ENCODE measurements at regions not wholly inside any gene's neighbourhood (a gene's known extent, or its start where the extent isn't known, plus 50 kb on each side); places are given as distances from the start of the nearest gene placed in this dataset.

DNA sequence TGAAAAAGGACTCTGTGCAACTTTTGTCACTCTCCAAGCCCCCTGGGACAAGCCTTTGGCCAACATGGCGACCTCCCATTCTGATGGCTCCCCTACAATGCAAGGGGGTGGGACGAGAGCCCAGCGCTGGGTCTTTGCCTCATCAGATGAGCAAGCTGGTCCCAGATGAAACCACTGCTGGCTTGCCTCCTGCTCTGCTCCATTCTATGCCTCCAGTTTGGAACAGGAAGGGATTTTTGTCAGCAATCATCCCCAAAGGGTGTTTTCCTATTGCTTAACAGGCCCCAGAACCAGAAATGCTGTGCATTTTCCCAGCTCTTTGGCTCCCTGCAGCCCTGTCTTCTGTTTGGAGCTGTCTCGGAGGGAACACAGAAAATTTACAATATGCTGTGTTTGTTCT, 412.7 kb downstream of the MAFB start:
- TF ChIP-seq EZH2phosphoT487 (IDR thresholded peaks at IDR 0.05; ENCODE audit: insufficient read depth, low read depth) (no peak), EZH2 (IDR thresholded peaks at IDR 0.05; ENCODE audit: insufficient read depth, poor library complexity, severe bottlenecking) (no peak)
